ENCODE measurements at regions not wholly inside any gene's neighbourhood (a gene's known extent, or its start where the extent isn't known, plus 50 kb on each side); places are given as distances from the start of the nearest gene placed in this dataset.

- Histone ChIP-seq H3K4me1 (ENCODE audit: control insufficient read depth in 2 of 3, insufficient read depth in 2 of 3, low read depth in 1 of 3, low read length in 3 of 3) (no peaks in the 10 kb centered on the region), H3K27ac (ENCODE audit: low read depth in 2 of 2, low read length in 2 of 2) (no peak overlapping the region), H3K9ac (ENCODE audit: low read length in 3 of 3) (no peak overlapping the region), H3K9me3 (ENCODE audit: control insufficient read depth in 2 of 3, insufficient read depth in 1 of 3, low read length in 3 of 3) (no peaks in the 10 kb centered on the region), H3K27me3 (ENCODE audit: control insufficient read depth, insufficient read depth, low read length) (no peaks in the 10 kb centered on the region), H3K4me3 (ENCODE audit: low read length in 3 of 3) (no peak overlapping the region), H3K36me3 (ENCODE audit: control insufficient read depth in 2 of 3, insufficient read depth in 3 of 3, low read length in 3 of 3) (no peaks in the 10 kb centered on the region)
- DNase-seq: peak in 2 of 5 donors; percentile 11 to 66
- intact Hi-C loops (cut with DNase I): no loop called here
- TF ChIP-seq CTCF (IDR thresholded peaks at IDR 0.05; ENCODE audit: borderline replicate concordance, extremely low read depth, insufficient read depth): no peak
- FAIRE-seq: no peak
Measured at GRCh38 chr7:156000601-156001396, 188.5 kb upstream of the SHH start.

- peak in 2 of 5 donors; percentile 11 to 46 for DNase-seq
- FAIRE-seq: no peak
Measured at GRCh38 chr7:155999631-156000489, 187.6 kb upstream of the SHH start.

GRCh38 chr7:155998766-155999630 is 186.7 kb upstream of the SHH start:
- Histone ChIP-seq H3K4me1 (ENCODE audit: control insufficient read depth in 2 of 3, insufficient read depth in 2 of 3, low read depth in 1 of 3, low read length in 3 of 3) (no peaks in the 10 kb centered on the region), H3K4me3 (ENCODE audit: low read length in 3 of 3) (no peak overlapping the region), H3K27me3 (ENCODE audit: control insufficient read depth, insufficient read depth, low read length) (no peaks in the 10 kb centered on the region), H3K36me3 (ENCODE audit: control insufficient read depth in 2 of 3, insufficient read depth in 3 of 3, low read length in 3 of 3) (no peaks in the 10 kb centered on the region), H3K9ac (ENCODE audit: low read length in 3 of 3) (no peak overlapping the region), H3K27ac (ENCODE audit: low read depth in 2 of 2, low read length in 2 of 2) (no peak overlapping the region), H3K9me3 (ENCODE audit: control insufficient read depth in 2 of 3, insufficient read depth in 1 of 3, low read length in 3 of 3) (no peaks in the 10 kb centered on the region)
- intact Hi-C loops (cut with DNase I): no loop called here
- TF ChIP-seq CTCF (IDR thresholded peaks at IDR 0.05; ENCODE audit: borderline replicate concordance, extremely low read depth, insufficient read depth): no peak
- DNase-seq: peak in 2 of 5 donors; percentile 21 to 56
- FAIRE-seq: no peak

More at GRCh38 chr7:155999631-156000489, 187.6 kb upstream of the SHH start:
- no peaks in the 10 kb centered on the region for H3K36me3 ChIP-seq (ENCODE audit: control insufficient read depth in 2 of 3, insufficient read depth in 3 of 3, low read length in 3 of 3)
- TF ChIP-seq CTCF (IDR thresholded peaks at IDR 0.05; ENCODE audit: borderline replicate concordance, extremely low read depth, insufficient read depth): no peak
- H3K9ac ChIP-seq (ENCODE audit: low read length in 3 of 3): no peak overlapping the region
- H3K27ac ChIP-seq (ENCODE audit: low read depth in 2 of 2, low read length in 2 of 2): no peak overlapping the region
- intact Hi-C loops (cut with DNase I): no loop called here
- H3K4me1 ChIP-seq (ENCODE audit: control insufficient read depth in 2 of 3, insufficient read depth in 2 of 3, low read depth in 1 of 3, low read length in 3 of 3): no peaks in the 10 kb centered on the region
- no peak overlapping the region for H3K4me3 ChIP-seq (ENCODE audit: low read length in 3 of 3)
- no peaks in the 10 kb centered on the region for H3K27me3 ChIP-seq (ENCODE audit: control insufficient read depth, insufficient read depth, low read length)
- H3K9me3 ChIP-seq (ENCODE audit: control insufficient read depth in 2 of 3, insufficient read depth in 1 of 3, low read length in 3 of 3): no peaks in the 10 kb centered on the region

Measured in kidney (tissue), 13 donors.